OCI-LY1 (cell line): ENCODE measurements at regions not wholly inside any gene's neighbourhood (a gene's known extent, or its start where the extent isn't known, plus 50 kb on each side); places are given as distances from the start of the nearest gene placed in this dataset.

Experiments used
- EZH2 ChIP-seq: fragments of 200-600 bp; sonication (generic), shearing (Covaris generic); IDR thresholded peaks from 2 replicates; pipeline ENCODE4 v1.8.0; 2017; ENCODE audit warnings: borderline replicate concordance, mixed run types, mild to moderate bottlenecking, antibody characterized with exemption, low read length, moderate library complexity, mixed read lengths
- TF ChIP-seq, protein P1 (sequence below): fragments of 200-600 bp; sonication (generic), shearing (Covaris generic); IDR thresholded peaks from 2 replicates; pipeline ENCODE4 v1.5.1; 2017; ENCODE audit warnings: mild to moderate bottlenecking, antibody characterized with exemption, low read length, moderate library complexity, mixed read lengths

- TF ChIP-seq, protein P1, sequence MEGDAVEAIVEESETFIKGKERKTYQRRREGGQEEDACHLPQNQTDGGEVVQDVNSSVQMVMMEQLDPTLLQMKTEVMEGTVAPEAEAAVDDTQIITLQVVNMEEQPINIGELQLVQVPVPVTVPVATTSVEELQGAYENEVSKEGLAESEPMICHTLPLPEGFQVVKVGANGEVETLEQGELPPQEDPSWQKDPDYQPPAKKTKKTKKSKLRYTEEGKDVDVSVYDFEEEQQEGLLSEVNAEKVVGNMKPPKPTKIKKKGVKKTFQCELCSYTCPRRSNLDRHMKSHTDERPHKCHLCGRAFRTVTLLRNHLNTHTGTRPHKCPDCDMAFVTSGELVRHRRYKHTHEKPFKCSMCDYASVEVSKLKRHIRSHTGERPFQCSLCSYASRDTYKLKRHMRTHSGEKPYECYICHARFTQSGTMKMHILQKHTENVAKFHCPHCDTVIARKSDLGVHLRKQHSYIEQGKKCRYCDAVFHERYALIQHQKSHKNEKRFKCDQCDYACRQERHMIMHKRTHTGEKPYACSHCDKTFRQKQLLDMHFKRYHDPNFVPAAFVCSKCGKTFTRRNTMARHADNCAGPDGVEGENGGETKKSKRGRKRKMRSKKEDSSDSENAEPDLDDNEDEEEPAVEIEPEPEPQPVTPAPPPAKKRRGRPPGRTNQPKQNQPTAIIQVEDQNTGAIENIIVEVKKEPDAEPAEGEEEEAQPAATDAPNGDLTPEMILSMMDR, result no peak
- TF ChIP-seq EZH2, result no peak
Observed at GRCh38 chr9:135001526-135001925, 83.8 kb upstream of the FCN1 start.
